Lower lobe of right lung (tissue), 2 donors: ENCODE measurements at regions not wholly inside any gene's neighbourhood (a gene's known extent, or its start where the extent isn't known, plus 50 kb on each side); places are given as distances from the start of the nearest gene placed in this dataset.

Experiments
- ATAC-seq, 2 donors: fragments of 200-7000 bp; cut with Tn5 transposase; one replicate each; pipeline ENCODE4 v1.9.1; 2020 to 2022; ENCODE audit warnings: mild to moderate bottlenecking in 2 of 2, moderate library complexity in 2 of 2
- DNase-seq: peaks from one replicate; pipeline ENCODE4 v3.0.0-alpha.2; 2020
- H3K27ac ChIP-seq: fragments of 200-600 bp; one replicate; pipeline ENCODE4 v1.8.0; 2022
- H3K27me3 ChIP-seq: fragments of 200-600 bp; one replicate; pipeline ENCODE4 v1.8.0; 2022; ENCODE audit warnings: low read depth
- H3K36me3 ChIP-seq: fragments of 200-600 bp; one replicate; pipeline ENCODE4 v1.8.0; 2022; ENCODE audit warnings: mild to moderate bottlenecking
- H3K4me1 ChIP-seq: fragments of 200-600 bp; one replicate; pipeline ENCODE4 v1.8.0; 2022
- H3K4me3 ChIP-seq: fragments of 200-600 bp; one replicate; pipeline ENCODE4 v1.8.0; 2022; ENCODE audit warnings: mild to moderate bottlenecking
- H3K9me3 ChIP-seq: fragments of 200-600 bp; one replicate; pipeline ENCODE4 v1.8.0; 2022
- intact Hi-C: fragments of 100-400 bp; cut with DNase I; formaldehyde crosslinking; loops from one replicate; pipeline ENCODE4 v1.11.0; 2022
- TF ChIP-seq, protein P1 (sequence below): fragments of 200-600 bp; IDR thresholded peaks from one replicate; pipeline ENCODE4 v1.8.0; 2022; ENCODE audit warnings: antibody characterized with exemption, mild to moderate bottlenecking
- donor health status: DM: no; HTN: yes; CAD: no; lungs with severe emphysema.

DNA sequence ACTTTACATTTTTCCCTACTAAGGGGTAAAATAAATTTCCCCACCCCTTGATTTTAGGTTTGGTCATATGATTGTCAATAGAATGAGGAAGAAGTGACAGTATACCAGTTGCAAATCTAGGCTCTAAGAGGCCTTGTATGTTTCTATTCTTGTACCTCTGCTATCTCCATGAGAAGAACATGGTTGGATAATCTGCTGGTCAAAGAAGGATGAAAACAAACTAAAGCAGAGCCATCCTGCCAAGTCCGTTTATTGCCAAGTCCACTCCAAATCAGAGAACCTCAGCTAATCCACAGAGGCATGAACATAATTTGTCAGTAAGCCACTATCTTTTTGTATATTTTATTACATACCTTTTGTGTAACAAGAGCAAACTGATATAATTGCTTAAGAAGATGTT lies 98.0 kb downstream of the CRPPA start:
- no peaks in the 10 kb centered on the region for H3K4me1 ChIP-seq
- H3K27me3 ChIP-seq, result no peaks in the 10 kb centered on the region
- no peaks in the 10 kb centered on the region for H3K36me3 ChIP-seq
- TF ChIP-seq, protein P1, sequence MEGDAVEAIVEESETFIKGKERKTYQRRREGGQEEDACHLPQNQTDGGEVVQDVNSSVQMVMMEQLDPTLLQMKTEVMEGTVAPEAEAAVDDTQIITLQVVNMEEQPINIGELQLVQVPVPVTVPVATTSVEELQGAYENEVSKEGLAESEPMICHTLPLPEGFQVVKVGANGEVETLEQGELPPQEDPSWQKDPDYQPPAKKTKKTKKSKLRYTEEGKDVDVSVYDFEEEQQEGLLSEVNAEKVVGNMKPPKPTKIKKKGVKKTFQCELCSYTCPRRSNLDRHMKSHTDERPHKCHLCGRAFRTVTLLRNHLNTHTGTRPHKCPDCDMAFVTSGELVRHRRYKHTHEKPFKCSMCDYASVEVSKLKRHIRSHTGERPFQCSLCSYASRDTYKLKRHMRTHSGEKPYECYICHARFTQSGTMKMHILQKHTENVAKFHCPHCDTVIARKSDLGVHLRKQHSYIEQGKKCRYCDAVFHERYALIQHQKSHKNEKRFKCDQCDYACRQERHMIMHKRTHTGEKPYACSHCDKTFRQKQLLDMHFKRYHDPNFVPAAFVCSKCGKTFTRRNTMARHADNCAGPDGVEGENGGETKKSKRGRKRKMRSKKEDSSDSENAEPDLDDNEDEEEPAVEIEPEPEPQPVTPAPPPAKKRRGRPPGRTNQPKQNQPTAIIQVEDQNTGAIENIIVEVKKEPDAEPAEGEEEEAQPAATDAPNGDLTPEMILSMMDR, result no peak
- intact Hi-C loops, result no loop called here
- no peak overlapping the region for H3K27ac ChIP-seq
- no peaks in the 10 kb centered on the region for H3K9me3 ChIP-seq
- H3K4me3 ChIP-seq, result no peak overlapping the region
- DNase-seq, result no peak
- ATAC-seq, result no peak

DNA sequence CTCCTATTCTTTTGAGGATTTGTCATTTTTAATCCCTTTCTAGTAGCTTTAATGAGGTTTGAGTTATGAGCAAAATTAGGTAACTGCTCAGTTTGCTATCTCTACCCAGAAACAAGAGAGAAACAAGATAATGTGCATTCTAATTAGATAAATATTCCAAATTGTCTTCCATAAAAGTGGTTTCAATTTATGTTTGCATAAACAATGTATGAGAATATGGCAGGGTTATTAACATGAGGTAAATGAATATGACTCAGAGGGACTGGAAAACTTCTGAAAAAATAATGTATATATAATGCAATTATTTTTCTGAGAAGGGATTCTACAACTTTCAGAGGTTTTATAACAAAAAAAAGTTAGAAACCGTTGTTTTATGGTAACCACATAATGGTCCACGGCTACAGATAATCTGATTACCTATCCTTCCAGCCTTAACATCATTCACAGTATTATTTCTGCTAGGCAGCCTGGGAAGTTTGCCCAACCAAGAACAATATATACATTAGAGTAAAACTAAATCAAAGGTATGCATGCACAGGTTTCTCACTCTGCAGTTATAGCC lies 101.2 kb downstream of the CRPPA start:
- H3K27ac ChIP-seq, result no peak overlapping the region
- H3K4me3 ChIP-seq, result no peak overlapping the region
- DNase-seq (no peak), ATAC-seq (no peak)
- TF ChIP-seq, protein P1, result no peak
- no peaks in the 10 kb centered on the region for H3K36me3 ChIP-seq
- H3K9me3 ChIP-seq, result no peaks in the 10 kb centered on the region
- H3K4me1 ChIP-seq, result no peaks in the 10 kb centered on the region
- no peaks in the 10 kb centered on the region for H3K27me3 ChIP-seq
- intact Hi-C loops, result no loop called here

DNA sequence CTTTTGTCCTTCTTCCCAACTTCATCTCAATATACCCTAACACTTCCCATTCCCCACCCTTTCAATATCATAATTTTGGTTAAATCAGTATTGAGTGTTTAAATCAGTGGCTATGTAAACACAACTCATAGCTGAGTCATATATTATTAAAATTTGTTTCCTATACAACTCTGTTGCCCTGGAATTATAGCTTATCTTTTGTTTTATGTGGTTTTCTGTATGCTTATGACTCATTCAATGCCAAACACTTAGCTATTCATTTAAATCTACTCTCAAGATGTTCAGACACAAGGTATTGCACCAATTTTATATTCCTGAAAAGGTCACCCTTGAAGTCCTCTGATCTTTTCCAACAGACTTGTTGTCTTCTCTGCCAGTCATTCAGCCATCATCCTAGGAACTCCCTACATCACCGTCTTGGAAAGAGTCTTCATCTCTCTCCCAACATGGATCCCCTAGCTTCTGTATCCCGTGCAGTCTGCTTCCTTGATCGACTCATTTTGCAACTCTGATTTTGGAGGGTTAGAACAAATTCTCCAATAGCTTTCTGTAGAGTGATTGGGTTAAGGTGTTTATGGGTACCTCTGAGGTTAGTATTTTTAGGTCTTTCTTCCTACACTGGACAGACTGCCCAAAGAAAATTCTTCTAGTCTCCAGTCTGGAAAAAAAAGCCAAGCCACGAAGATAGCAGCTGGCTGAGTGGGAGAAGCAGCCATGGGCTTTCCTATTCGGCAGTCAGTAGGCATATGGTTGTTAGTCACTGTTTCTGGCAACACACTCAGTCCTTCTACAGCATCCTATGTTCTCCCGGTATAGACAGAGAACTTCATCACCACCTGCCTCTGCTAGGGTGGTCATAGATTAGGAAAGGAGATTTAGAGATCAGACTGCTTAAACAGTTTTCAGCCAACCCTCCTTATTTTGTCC lies 102.1 kb downstream of the CRPPA start:
- DNase-seq (no peak), ATAC-seq (no peak)
- Histone ChIP-seq H3K4me3 (no peak overlapping the region), H3K27ac (no peak overlapping the region), H3K27me3 (no peaks in the 10 kb centered on the region), H3K9me3 (no peaks in the 10 kb centered on the region), H3K4me1 (no peaks in the 10 kb centered on the region), H3K36me3 (no peaks in the 10 kb centered on the region)
- TF ChIP-seq, protein P1, result no peak
- intact Hi-C loops, result no loop called here

DNA sequence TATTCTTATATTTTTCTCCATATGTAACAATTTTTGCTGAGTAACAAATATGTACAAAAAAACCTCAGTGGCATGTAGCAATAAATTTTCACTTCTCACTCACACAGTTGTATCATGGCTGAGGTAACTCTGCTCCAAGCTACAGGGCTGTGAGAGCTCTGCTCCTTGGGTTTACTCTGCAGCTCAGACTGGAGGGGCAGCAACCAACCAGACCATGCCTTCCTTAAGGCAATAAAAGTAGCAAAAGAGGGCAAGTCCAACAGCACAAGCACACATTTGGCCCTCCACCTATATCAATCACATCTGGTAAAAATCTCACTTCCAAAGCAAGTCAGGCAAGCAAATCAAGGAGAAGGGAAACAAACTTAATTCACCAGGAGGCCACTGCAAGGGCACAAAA lies 102.9 kb downstream of the CRPPA start:
- H3K27ac ChIP-seq, result no peak overlapping the region
- no peak overlapping the region for H3K4me3 ChIP-seq
- no peaks in the 10 kb centered on the region for H3K27me3 ChIP-seq
- H3K9me3 ChIP-seq, result no peaks in the 10 kb centered on the region
- DNase-seq (no peak), ATAC-seq (no peak)
- intact Hi-C loops, result no loop called here
- TF ChIP-seq, protein P1, result no peak
- no peaks in the 10 kb centered on the region for H3K4me1 ChIP-seq
- H3K36me3 ChIP-seq, result no peaks in the 10 kb centered on the region

DNA sequence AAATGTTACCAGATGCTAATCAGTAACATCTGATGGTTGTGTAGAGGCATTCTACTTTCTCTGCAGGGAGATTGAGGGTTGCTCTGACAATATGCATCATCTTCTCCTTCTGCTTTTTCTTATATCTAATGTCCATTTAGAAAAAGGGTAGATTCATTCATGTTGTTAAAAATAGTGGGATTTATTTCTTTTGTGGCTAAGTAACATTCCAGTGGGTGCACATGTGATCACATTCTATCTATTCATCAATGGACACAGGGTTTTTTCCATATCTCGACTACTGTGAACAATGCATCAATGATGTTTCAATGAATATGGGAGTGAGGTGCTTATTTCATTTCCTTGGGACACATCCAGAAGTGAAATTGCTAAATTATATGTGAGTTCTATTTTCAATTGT lies 103.9 kb downstream of the CRPPA start:
- H3K4me3 ChIP-seq, result no peak overlapping the region
- TF ChIP-seq, protein P1, result no peak
- no peaks in the 10 kb centered on the region for H3K4me1 ChIP-seq
- DNase-seq (no peak), ATAC-seq (no peak)
- no peaks in the 10 kb centered on the region for H3K9me3 ChIP-seq
- intact Hi-C loops, result no loop called here
- no peak overlapping the region for H3K27ac ChIP-seq
- H3K36me3 ChIP-seq, result no peaks in the 10 kb centered on the region
- no peaks in the 10 kb centered on the region for H3K27me3 ChIP-seq
